Effector memory CD8-positive, alpha-beta T cell (primary cell): ENCODE measurements at regions not wholly inside any gene's neighbourhood (a gene's known extent, or its start where the extent isn't known, plus 50 kb on each side); places are given as distances from the start of the nearest gene placed in this dataset.

Experiments
- ATAC-seq: fragments of 150-1000 bp; cut with Tn5 transposase; replicated peaks from 2 replicates; pipeline ENCODE4 v1.10.0; 2021; ENCODE audit warnings: mild to moderate bottlenecking, moderate library complexity
- DNase-seq, 3 experiments: peaks; one replicate each; pipeline ENCODE4 v3.0.0; 2021
- H3K27ac Mint-ChIP-seq, 2 donors: one replicate each; pipeline ENCODE4 v1.8.0; 2022; ENCODE audit warnings: mild to moderate bottlenecking in 2 of 2, mixed read lengths in 2 of 2, moderate library complexity in 2 of 2
- H3K27me3 Mint-ChIP-seq, 2 donors: one replicate each; pipeline ENCODE4 v1.8.0; 2022; ENCODE audit warnings: mixed read lengths in 2 of 2
- H3K36me3 Mint-ChIP-seq: one replicate; pipeline ENCODE4 v1.8.0; 2022; ENCODE audit warnings: mild to moderate bottlenecking, moderate library complexity, mixed read lengths; ENCODE audit not compliant: insufficient read depth
- H3K4me1 Mint-ChIP-seq, 2 donors: one replicate each; pipeline ENCODE4 v1.8.0; 2022; ENCODE audit warnings: low read depth in 2 of 2, mixed read lengths in 2 of 2
- H3K4me3 Mint-ChIP-seq, 2 donors: one replicate each; pipeline ENCODE4 v1.8.0; 2022; ENCODE audit warnings: mild to moderate bottlenecking in 2 of 2, mixed read lengths in 2 of 2, moderate library complexity in 2 of 2
- H3K9me3 Mint-ChIP-seq, 2 donors: one replicate each; pipeline ENCODE4 v1.8.0; 2022; ENCODE audit warnings: mixed read lengths in 2 of 2

- H3K9me3 Mint-ChIP-seq: no peaks in the 10 kb centered on the region
- H3K27ac Mint-ChIP-seq: peak overlapping the region in 1 of 2 donors; percentile 22
- DNase-seq: no peak
- H3K4me1 Mint-ChIP-seq: peaks cover 25 to 66% of the 10 kb centered on the region in 2 donors
- no peaks in the 10 kb centered on the region for H3K27me3 Mint-ChIP-seq
- H3K4me3 Mint-ChIP-seq: no peak overlapping the region
- ATAC-seq: no peak
- no peaks in the 10 kb centered on the region for H3K36me3 Mint-ChIP-seq
Measured at GRCh38 chr13:73901324-73902068, 232.7 kb downstream of the KLF12 start.

GRCh38 chr13:73900591-73900990 is 233.6 kb downstream of the KLF12 start:
- ATAC-seq: no peak
- H3K36me3 Mint-ChIP-seq: no peaks in the 10 kb centered on the region

GRCh38 chr13:73898899-73899298 is 235.3 kb downstream of the KLF12 start:
- ATAC-seq (no peak), DNase-seq (no peak)
- Mint-ChIP-seq H3K27me3 (no peaks in the 10 kb centered on the region), H3K36me3 (no peaks in the 10 kb centered on the region), H3K27ac (peak overlapping the region in 1 of 2 donors; percentile 11), H3K4me3 (peak overlapping the region in 1 of 2 donors; percentile 5), H3K4me1 (peaks cover 27 to 73% of the 10 kb centered on the region in 2 donors), H3K9me3 (no peaks in the 10 kb centered on the region)

More at GRCh38 chr13:73900591-73900990, 233.6 kb downstream of the KLF12 start:
- Mint-ChIP-seq H3K4me3 (no peak overlapping the region), H3K27me3 (no peaks in the 10 kb centered on the region), H3K27ac (no peak overlapping the region), H3K9me3 (no peaks in the 10 kb centered on the region), H3K4me1 (peaks cover 25 to 67% of the 10 kb centered on the region in 2 donors)
- DNase-seq: no peak

- no peaks in the 10 kb centered on the region for H3K36me3 Mint-ChIP-seq
- H3K27ac Mint-ChIP-seq: peak overlapping the region in 1 of 2 donors; percentile 11
- H3K9me3 Mint-ChIP-seq: no peaks in the 10 kb centered on the region
- H3K4me3 Mint-ChIP-seq: no peak overlapping the region
- H3K27me3 Mint-ChIP-seq: no peaks in the 10 kb centered on the region
- ATAC-seq (no peak), DNase-seq (no peak)
- H3K4me1 Mint-ChIP-seq: peaks cover 30 to 73% of the 10 kb centered on the region in 2 donors
Measured at GRCh38 chr13:73898276-73898675, 235.9 kb downstream of the KLF12 start.

GRCh38 chr13:73894995-73895571 is 239.1 kb downstream of the KLF12 start:
- no peaks in the 10 kb centered on the region for H3K27me3 Mint-ChIP-seq
- no peak overlapping the region for H3K4me3 Mint-ChIP-seq
- peaks cover 26 to 61% of the 10 kb centered on the region in 2 donors for H3K4me1 Mint-ChIP-seq
- no peaks in the 10 kb centered on the region for H3K9me3 Mint-ChIP-seq
- ATAC-seq (peak; percentile 35), DNase-seq (no peak)
- peak overlapping the region; percentile 33 to 58 for H3K27ac Mint-ChIP-seq
- no peaks in the 10 kb centered on the region for H3K36me3 Mint-ChIP-seq

- no peaks in the 10 kb centered on the region for H3K27me3 Mint-ChIP-seq
- no peaks in the 10 kb centered on the region for H3K9me3 Mint-ChIP-seq
- no peak overlapping the region for H3K4me3 Mint-ChIP-seq
- no peak overlapping the region for H3K27ac Mint-ChIP-seq
- no peaks in the 10 kb centered on the region for H3K36me3 Mint-ChIP-seq
- peaks cover 22 to 55% of the 10 kb centered on the region in 2 donors for H3K4me1 Mint-ChIP-seq
- ATAC-seq (no peak), DNase-seq (no peak)
Measured at GRCh38 chr13:73893833-73894232, 240.4 kb downstream of the KLF12 start.

GRCh38 chr13:73891805-73892204 is 242.4 kb downstream of the KLF12 start:
- no peak overlapping the region for H3K4me3 Mint-ChIP-seq
- no peaks in the 10 kb centered on the region for H3K27me3 Mint-ChIP-seq
- peaks cover 8 to 44% of the 10 kb centered on the region in 2 donors for H3K4me1 Mint-ChIP-seq
- no peaks in the 10 kb centered on the region for H3K9me3 Mint-ChIP-seq
- no peak for DNase-seq
- ATAC-seq: no peak
- H3K27ac Mint-ChIP-seq: peak overlapping the region in 1 of 2 donors; percentile 77
- H3K36me3 Mint-ChIP-seq: peaks cover 10% of the 10 kb centered on the region

GRCh38 chr13:73883162-73883561 is 251.0 kb downstream of the KLF12 start:
- Mint-ChIP-seq H3K27ac (no peak overlapping the region), H3K36me3 (peaks cover 22% of the 10 kb centered on the region), H3K4me3 (no peak overlapping the region), H3K4me1 (peaks cover 33 to 60% of the 10 kb centered on the region in 2 donors), H3K27me3 (no peaks in the 10 kb centered on the region), H3K9me3 (peaks cover 0 to 3% of the 10 kb centered on the region in 2 donors)
- ATAC-seq (no peak), DNase-seq (no peak)

GRCh38 chr13:73880365-73880764 is 253.8 kb downstream of the KLF12 start:
- Mint-ChIP-seq H3K4me1 (peaks cover 27 to 53% of the 10 kb centered on the region in 2 donors), H3K27ac (peak overlapping the region; percentile 66 to 83), H3K27me3 (no peaks in the 10 kb centered on the region), H3K9me3 (peaks cover 0 to 3% of the 10 kb centered on the region in 2 donors), H3K36me3 (peaks cover 13% of the 10 kb centered on the region), H3K4me3 (no peak overlapping the region)
- no peak for DNase-seq
- ATAC-seq: no peak

- H3K27ac Mint-ChIP-seq: peak overlapping the region; percentile 66 to 83
- DNase-seq (no peak), ATAC-seq (no peak)
- H3K4me1 Mint-ChIP-seq: peaks cover 21 to 46% of the 10 kb centered on the region in 2 donors
- H3K27me3 Mint-ChIP-seq: no peaks in the 10 kb centered on the region
- H3K9me3 Mint-ChIP-seq: peaks cover 0 to 3% of the 10 kb centered on the region in 2 donors
- H3K36me3 Mint-ChIP-seq: peaks cover 13% of the 10 kb centered on the region
- H3K4me3 Mint-ChIP-seq: peak overlapping the region in 1 of 2 donors; percentile 1
Measured at GRCh38 chr13:73879346-73880015, 254.7 kb downstream of the KLF12 start.

GRCh38 chr13:73877399-73877798 is 256.8 kb downstream of the KLF12 start:
- ATAC-seq: no peak
- peaks cover 28 to 51% of the 10 kb centered on the region in 2 donors for H3K4me1 Mint-ChIP-seq
- H3K4me3 Mint-ChIP-seq: no peak overlapping the region

GRCh38 chr13:73876323-73876722 is 257.9 kb downstream of the KLF12 start:
- Mint-ChIP-seq H3K27ac (peak overlapping the region in 1 of 2 donors; percentile 35), H3K27me3 (no peaks in the 10 kb centered on the region)

More at GRCh38 chr13:73877399-73877798, 256.8 kb downstream of the KLF12 start:
- no peak for DNase-seq
- Mint-ChIP-seq H3K27me3 (no peaks in the 10 kb centered on the region), H3K36me3 (peaks cover 13% of the 10 kb centered on the region), H3K9me3 (peaks cover 0 to 3% of the 10 kb centered on the region in 2 donors), H3K27ac (no peak overlapping the region)

GRCh38 chr13:73873940-73874830 is 260.0 kb downstream of the KLF12 start:
- Mint-ChIP-seq H3K36me3 (peaks cover 10% of the 10 kb centered on the region), H3K4me3 (no peak overlapping the region), H3K27ac (peak overlapping the region in 1 of 2 donors; percentile 28), H3K9me3 (peaks cover 0 to 3% of the 10 kb centered on the region in 2 donors), H3K27me3 (no peaks in the 10 kb centered on the region), H3K4me1 (peaks cover 29 to 62% of the 10 kb centered on the region in 2 donors)
- no peak for ATAC-seq
- DNase-seq: no peak

More at GRCh38 chr13:73876323-73876722, 257.9 kb downstream of the KLF12 start:
- peaks cover 13% of the 10 kb centered on the region for H3K36me3 Mint-ChIP-seq
- DNase-seq (no peak), ATAC-seq (no peak)
- H3K4me1 Mint-ChIP-seq: peaks cover 30 to 57% of the 10 kb centered on the region in 2 donors
- peaks cover 0 to 3% of the 10 kb centered on the region in 2 donors for H3K9me3 Mint-ChIP-seq
- H3K4me3 Mint-ChIP-seq: no peak overlapping the region
